Endothelial cell (in vitro differentiated cells): ENCODE measurements at regions not wholly inside any gene's neighbourhood (a gene's known extent, or its start where the extent isn't known, plus 50 kb on each side); places are given as distances from the start of the nearest gene placed in this dataset.

Experiments used
- DNase-seq: peaks from one replicate; pipeline ENCODE4 v3.0.0; 2021; ENCODE audit warnings: low spot score
- H3K27ac Mint-ChIP-seq: one replicate; pipeline ENCODE4 v1.8.0; 2021; ENCODE audit warnings: mixed read lengths, inconsistent platforms; ENCODE audit not compliant: unreplicated experiment
- H3K27me3 Mint-ChIP-seq: one replicate; pipeline ENCODE4 v1.8.0; 2021; ENCODE audit warnings: mild to moderate bottlenecking, moderate library complexity, mixed read lengths, inconsistent platforms; ENCODE audit not compliant: unreplicated experiment
- H3K36me3 Mint-ChIP-seq: one replicate; pipeline ENCODE4 v1.8.0; 2021; ENCODE audit warnings: mild to moderate bottlenecking, low read depth, mixed read lengths, inconsistent platforms; ENCODE audit not compliant: unreplicated experiment
- H3K4me1 Mint-ChIP-seq: one replicate; pipeline ENCODE4 v1.8.0; 2021; ENCODE audit warnings: mild to moderate bottlenecking, mixed read lengths, inconsistent platforms; ENCODE audit not compliant: unreplicated experiment
- H3K4me3 Mint-ChIP-seq: one replicate; pipeline ENCODE4 v1.8.0; 2021; ENCODE audit warnings: mild to moderate bottlenecking, mixed read lengths, inconsistent platforms; ENCODE audit not compliant: unreplicated experiment
- H3K9me3 Mint-ChIP-seq: one replicate; pipeline ENCODE4 v1.8.0; 2021; ENCODE audit warnings: mixed read lengths, inconsistent platforms; ENCODE audit not compliant: unreplicated experiment
- TF ChIP-seq, protein P1 (sequence below): fragments of 200-600 bp; sonication (generic); IDR thresholded peaks from one replicate; pipeline ENCODE4 v1.5.0; 2021; ENCODE audit warnings: antibody characterized with exemption; ENCODE audit not compliant: unreplicated experiment

DNA sequence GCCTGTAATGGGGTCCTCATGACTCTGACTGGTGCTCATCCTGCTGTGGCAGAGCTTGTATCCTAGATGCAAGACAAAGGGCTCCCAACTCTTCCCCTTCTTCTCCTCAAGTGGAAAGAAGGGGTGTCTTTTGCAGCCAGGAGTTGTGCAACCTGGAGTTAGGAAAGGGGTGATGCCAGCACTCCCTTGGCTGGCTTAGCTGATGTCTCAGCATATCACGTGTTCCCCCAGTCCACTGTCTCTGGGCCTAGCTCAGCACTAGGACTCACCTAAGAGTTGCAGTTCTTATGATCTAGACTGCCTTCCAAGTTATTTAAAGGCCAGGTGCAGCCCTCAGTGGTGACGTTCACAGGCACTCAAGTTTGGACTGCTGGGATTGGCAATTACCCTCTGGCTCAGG, 146.2 kb upstream of the GORAB start:
- H3K27me3 Mint-ChIP-seq = no peaks in the 10 kb centered on the region
- TF ChIP-seq, protein P1, sequence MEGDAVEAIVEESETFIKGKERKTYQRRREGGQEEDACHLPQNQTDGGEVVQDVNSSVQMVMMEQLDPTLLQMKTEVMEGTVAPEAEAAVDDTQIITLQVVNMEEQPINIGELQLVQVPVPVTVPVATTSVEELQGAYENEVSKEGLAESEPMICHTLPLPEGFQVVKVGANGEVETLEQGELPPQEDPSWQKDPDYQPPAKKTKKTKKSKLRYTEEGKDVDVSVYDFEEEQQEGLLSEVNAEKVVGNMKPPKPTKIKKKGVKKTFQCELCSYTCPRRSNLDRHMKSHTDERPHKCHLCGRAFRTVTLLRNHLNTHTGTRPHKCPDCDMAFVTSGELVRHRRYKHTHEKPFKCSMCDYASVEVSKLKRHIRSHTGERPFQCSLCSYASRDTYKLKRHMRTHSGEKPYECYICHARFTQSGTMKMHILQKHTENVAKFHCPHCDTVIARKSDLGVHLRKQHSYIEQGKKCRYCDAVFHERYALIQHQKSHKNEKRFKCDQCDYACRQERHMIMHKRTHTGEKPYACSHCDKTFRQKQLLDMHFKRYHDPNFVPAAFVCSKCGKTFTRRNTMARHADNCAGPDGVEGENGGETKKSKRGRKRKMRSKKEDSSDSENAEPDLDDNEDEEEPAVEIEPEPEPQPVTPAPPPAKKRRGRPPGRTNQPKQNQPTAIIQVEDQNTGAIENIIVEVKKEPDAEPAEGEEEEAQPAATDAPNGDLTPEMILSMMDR = no peak
- no peak overlapping the region for H3K4me3 Mint-ChIP-seq
- no peak overlapping the region for H3K27ac Mint-ChIP-seq
- H3K9me3 Mint-ChIP-seq = no peaks in the 10 kb centered on the region
- DNase-seq = no peak
- H3K4me1 Mint-ChIP-seq = no peaks in the 10 kb centered on the region
- no peaks in the 10 kb centered on the region for H3K36me3 Mint-ChIP-seq

DNA sequence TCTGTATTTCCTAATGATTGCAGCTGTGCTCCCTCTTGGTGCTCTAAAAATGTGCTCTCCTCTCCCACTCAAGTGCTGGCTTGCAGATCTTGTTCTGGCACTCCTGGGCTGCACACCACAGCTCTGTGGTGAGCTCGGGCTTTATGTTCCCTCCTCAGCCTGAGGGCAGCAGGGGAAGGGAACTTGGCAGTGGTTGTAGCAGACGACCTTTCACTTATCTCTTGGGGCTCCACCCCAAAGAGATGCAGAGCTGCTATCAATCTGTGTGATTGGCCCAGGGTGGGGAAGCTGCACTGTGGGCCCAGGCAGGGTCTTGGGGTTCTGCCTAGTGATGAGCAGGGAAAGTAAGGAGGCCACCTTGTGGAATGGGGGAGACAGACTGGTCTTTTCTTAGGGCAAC, 143.5 kb upstream of the GORAB start:
- no peak overlapping the region for H3K27ac Mint-ChIP-seq
- H3K4me1 Mint-ChIP-seq = no peaks in the 10 kb centered on the region
- no peak overlapping the region for H3K4me3 Mint-ChIP-seq
- TF ChIP-seq, protein P1 = no peak
- DNase-seq = no peak
- no peaks in the 10 kb centered on the region for H3K36me3 Mint-ChIP-seq
- H3K27me3 Mint-ChIP-seq = no peaks in the 10 kb centered on the region
- H3K9me3 Mint-ChIP-seq = no peaks in the 10 kb centered on the region

DNA sequence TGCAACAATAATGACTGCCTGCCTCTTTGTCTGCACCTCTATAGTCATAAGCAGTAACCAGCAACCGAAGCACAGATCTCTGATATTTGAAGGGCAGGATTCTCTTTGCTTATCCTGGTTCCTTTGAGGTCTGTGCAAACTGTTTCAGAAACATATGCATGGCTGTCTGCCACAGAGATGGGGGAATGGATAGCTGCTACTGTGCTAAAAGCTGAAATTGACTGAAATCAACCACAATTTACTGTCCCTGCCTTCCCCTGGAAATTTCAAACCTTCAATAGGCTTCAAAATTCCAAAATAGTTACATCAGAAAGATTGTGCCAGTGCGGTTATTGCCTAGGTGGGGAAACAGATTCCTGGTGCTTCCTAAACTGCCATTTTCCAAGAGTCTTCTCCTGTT, 136.8 kb upstream of the GORAB start:
- no peaks in the 10 kb centered on the region for H3K9me3 Mint-ChIP-seq
- no peak overlapping the region for H3K27ac Mint-ChIP-seq
- H3K27me3 Mint-ChIP-seq = no peaks in the 10 kb centered on the region
- no peaks in the 10 kb centered on the region for H3K4me1 Mint-ChIP-seq
- no peaks in the 10 kb centered on the region for H3K36me3 Mint-ChIP-seq
- TF ChIP-seq, protein P1 = no peak
- H3K4me3 Mint-ChIP-seq = no peak overlapping the region
- DNase-seq = no peak

DNA sequence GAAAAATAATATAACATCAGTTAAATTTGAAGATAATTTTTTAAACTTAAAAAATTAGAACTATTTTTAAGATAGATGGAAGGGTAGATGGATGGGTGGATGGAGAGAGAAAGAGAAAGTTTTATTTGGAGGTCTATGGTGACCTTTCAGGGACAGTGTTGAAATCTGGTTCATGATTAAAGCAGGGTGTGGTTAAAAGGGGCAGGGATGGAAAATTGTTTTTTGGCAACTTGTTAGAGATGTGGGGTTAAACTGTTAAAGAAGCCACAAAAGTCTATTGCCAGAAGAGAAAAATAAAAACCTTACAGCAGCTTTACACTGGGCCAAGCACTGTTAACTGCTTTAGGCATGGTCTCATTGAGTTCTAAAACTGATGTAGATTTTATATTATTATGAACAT, 134.9 kb upstream of the GORAB start:
- TF ChIP-seq, protein P1 = no peak
- no peak overlapping the region for H3K27ac Mint-ChIP-seq
- H3K4me1 Mint-ChIP-seq = no peaks in the 10 kb centered on the region

DNA sequence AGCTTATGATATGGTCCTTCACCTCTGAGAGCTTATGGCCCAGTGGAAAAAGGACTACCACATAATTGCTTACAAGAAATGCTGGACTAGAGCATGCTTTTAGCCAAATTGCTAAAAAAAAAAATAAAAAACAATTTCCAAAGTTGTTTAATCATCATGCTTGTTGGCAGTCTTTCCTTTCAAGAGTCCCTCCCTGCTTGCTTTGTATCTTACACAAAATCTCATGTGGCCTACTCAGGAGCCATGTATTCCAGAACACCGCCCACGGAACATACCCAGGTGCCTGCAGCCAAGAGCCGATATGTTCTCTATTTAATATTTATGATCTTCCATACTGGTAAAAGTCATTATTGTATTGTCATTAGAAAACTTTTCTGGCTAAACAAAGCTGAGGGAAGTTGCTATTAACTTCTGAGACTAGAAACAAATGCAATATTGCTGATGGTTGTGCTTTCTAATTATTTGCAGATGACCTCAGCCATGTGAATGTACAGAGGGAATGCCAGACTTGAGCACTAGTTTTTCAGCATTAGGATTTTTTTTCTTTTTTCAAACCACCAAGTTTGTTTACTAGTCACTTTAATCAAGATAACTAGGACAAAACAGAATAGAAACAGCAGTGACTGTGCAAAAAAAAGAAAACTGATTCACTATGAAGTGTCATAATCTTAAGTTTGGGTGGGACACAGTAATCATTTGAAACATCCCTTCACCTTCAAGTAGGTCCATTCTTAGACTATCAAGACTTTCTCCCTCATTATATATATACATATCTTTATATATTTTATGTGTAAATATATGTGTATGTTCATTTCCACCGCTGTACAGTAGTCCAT, 129.3 kb upstream of the GORAB start:
- no peaks in the 10 kb centered on the region for H3K4me1 Mint-ChIP-seq

More for the DNA sequence above, 134.9 kb upstream of the GORAB start:
- no peak for DNase-seq
- Mint-ChIP-seq H3K36me3 (no peaks in the 10 kb centered on the region), H3K27me3 (no peaks in the 10 kb centered on the region), H3K9me3 (no peaks in the 10 kb centered on the region), H3K4me3 (no peak overlapping the region)

More for the DNA sequence above, 129.3 kb upstream of the GORAB start:
- no peaks in the 10 kb centered on the region for H3K36me3 Mint-ChIP-seq
- H3K9me3 Mint-ChIP-seq = no peaks in the 10 kb centered on the region
- DNase-seq = no peak
- TF ChIP-seq, protein P1 = no peak
- no peak overlapping the region for H3K27ac Mint-ChIP-seq
- H3K4me3 Mint-ChIP-seq = no peak overlapping the region
- H3K27me3 Mint-ChIP-seq = no peaks in the 10 kb centered on the region
